ENCODE measurements at regions not wholly inside any gene's neighbourhood (a gene's known extent, or its start where the extent isn't known, plus 50 kb on each side); places are given as distances from the start of the nearest gene placed in this dataset.

GRCh38 chr5:12214267-12215015 is 310.2 kb upstream of the CTNND2 start (continued):
- no peak for TF ChIP-seq EZH2 (IDR thresholded peaks at IDR 0.05; ENCODE audit: low read depth, unreplicated experiment)
- no peak for TF ChIP-seq NANOG (IDR thresholded peaks at IDR 0.05; ENCODE audit: borderline replicate concordance)
- no peak for TF ChIP-seq STAT1 (IDR thresholded peaks at IDR 0.05; ENCODE audit: unreplicated experiment)
- no peak for TF ChIP-seq ZNF462 (CRISPR knock-in tag; IDR thresholded peaks at IDR 0.05)
- TF ChIP-seq ZNF114 (CRISPR knock-in tag; IDR thresholded peaks at IDR 0.05), result no peak
- no peak for TF ChIP-seq ZNF331 (CRISPR knock-in tag; IDR thresholded peaks at IDR 0.05; ENCODE audit: low read depth)
- no peak for TF ChIP-seq CREB1 (CRISPR knock-in tag; IDR thresholded peaks at IDR 0.05; ENCODE audit: low read depth)

GRCh38 chr5:12208366-12209100 is 304.3 kb upstream of the CTNND2 start:
- H3K4me2 ChIP-seq, result no peak overlapping the region
- no peaks in the 10 kb centered on the region for H4K20me1 ChIP-seq (replicated peaks; ENCODE audit: insufficient read depth)
- H3K9me2 ChIP-seq (ENCODE audit: insufficient read depth), result no peaks in the 10 kb centered on the region; the same call in none of the 2 replicates
- no peaks in the 10 kb centered on the region for H3K4me1 ChIP-seq (ENCODE audit: insufficient read depth)
- no peak overlapping the region for H3K27ac ChIP-seq (ENCODE audit: low read depth)
- H3K79me2 ChIP-seq (replicated peaks; ENCODE audit: insufficient read depth), result no peaks in the 10 kb centered on the region
- H3K9me3 Mint-ChIP-seq, result no peaks in the 10 kb centered on the region
- H3K4me1 Mint-ChIP-seq, result peaks cover 5% of the 10 kb centered on the region; the same call in 2 of the 3 replicates
- no peaks in the 10 kb centered on the region for H3F3A ChIP-seq (replicated peaks; ENCODE audit: low read depth)
- H3K27ac Mint-ChIP-seq, result no peak overlapping the region
- peak overlapping the region; percentile 82 for H2AFZ ChIP-seq
- no peak for ATAC-seq
- H3K27me3 Mint-ChIP-seq (ENCODE audit: insufficient read depth, low read depth, poor library complexity), result no peaks in the 10 kb centered on the region
- H3K36me3 ChIP-seq (ENCODE audit: insufficient read depth), result no peaks in the 10 kb centered on the region
- no peak overlapping the region for H3K4me3 Mint-ChIP-seq
- no peaks in the 10 kb centered on the region for H3K27me3 ChIP-seq (ENCODE audit: insufficient read depth)
- no peak for DNase-seq (ENCODE audit: low spot score)
- H3K36me3 Mint-ChIP-seq (ENCODE audit: low read depth), result peaks cover 2% of the 10 kb centered on the region; the same call in 1 of the 3 replicates
- H3K4me3 ChIP-seq, result no peak overlapping the region
- TF ChIP-seq CTCF (conservative IDR thresholded peaks at IDR 0.05; ENCODE audit: low read depth in 2 of 2) (no peak), STAT1 (IDR thresholded peaks at IDR 0.05; ENCODE audit: unreplicated experiment) (no peak)

Measured in GM23338 (cell line).